Left lobe of liver (tissue), 2 donors: ENCODE measurements at regions not wholly inside any gene's neighbourhood (a gene's known extent, or its start where the extent isn't known, plus 50 kb on each side); places are given as distances from the start of the nearest gene placed in this dataset.

Experiments used
- ATAC-seq: fragments of 200-7000 bp; cut with Tn5 transposase; one replicate; pipeline ENCODE4 v1.9.1; 2020; ENCODE audit warnings: mild to moderate bottlenecking, moderate library complexity
- DNase-seq: peaks from one replicate; pipeline ENCODE4 v3.0.0-alpha.2; 2020; ENCODE audit warnings: low spot score
- donor health status: DM: no; HTN: no; CAD: no; lungs with moderate emphysema.
- donor health status: DM: no; HTN: yes; CAD: no.

DNA sequence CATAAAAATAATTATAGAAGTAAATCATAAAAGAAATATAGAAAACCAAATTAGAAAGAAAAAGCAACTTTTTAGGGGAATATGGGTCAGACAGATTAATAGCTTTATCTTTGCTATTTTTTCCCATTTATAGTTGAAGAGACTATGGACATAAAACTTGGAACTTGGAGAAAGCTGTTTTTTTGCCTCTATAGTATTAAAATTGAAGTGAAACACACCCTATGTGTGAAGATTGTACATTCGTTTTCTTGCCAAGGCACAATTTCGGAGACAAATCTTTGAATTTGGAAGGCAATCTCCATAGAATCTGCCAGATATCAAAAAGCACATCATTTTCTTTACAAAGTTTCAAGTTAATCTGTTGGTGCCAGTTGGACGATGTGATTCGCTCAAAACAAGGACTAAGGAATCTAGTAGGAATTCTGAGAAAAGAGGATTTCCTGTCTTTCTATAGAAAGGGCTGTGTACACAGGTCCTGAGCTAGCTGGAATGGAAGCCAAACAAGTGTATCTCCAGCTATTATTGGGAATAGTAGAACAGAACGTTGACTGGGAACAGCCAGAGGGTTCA is 156.3 kb downstream of the SLC7A11 start:
- no peak for ATAC-seq
- DNase-seq, result no peak

DNA sequence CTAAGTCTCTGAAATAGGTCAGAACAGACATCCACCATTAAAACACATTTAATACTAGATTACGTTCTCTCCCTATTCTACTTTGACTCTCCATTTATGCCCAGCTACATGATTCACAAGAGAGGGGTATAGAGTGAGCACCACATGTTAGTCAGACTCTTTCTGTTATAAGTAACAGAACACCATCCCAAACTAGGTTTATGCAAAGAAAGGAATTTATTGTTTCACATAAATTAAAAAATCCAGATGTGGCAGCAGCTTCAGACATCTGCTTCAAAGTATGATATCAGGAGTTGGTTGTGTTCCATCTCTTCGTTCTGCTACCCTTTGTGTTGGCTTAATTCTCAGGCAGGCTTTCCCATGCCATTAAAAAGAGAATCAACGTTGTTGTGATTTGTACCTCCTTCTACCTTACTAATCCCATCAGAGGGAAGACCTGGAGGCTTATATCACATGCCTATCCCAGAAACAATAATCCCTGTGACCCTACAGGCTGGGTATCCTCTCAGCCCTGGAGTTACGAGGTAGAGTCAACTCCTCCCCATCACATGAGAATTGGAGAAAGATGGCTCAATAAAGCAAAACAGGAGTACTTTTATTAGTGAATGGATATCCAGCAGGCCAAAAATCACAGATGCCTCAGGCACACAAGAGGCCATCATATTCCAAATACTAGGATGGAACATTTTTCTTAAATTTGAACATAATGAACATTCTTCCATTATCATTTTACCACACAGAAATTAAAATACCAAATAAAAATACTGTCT is 163.2 kb downstream of the SLC7A11 start:
- DNase-seq, result no peak
- ATAC-seq, result no peak

DNA sequence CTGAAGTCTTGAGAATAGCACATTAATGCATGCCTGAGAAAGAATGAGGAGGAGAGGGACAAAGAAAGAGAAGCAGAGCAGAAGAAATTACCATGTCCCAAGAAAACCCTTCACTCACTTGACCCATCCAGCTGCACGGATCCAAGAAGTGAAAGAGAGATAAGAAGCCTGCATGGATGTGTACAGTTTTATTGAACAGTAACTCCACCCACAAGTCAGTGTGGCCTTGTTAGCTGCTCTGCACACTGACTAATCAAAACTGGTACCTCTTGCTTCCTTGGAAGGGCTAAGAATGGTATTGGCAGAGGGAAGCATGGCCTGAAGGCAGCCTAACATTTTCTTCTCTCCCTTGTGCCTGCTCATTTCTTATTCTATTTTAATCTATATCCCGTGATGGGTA is 163.9 kb downstream of the SLC7A11 start:
- ATAC-seq (no peak), DNase-seq (no peak)

DNA sequence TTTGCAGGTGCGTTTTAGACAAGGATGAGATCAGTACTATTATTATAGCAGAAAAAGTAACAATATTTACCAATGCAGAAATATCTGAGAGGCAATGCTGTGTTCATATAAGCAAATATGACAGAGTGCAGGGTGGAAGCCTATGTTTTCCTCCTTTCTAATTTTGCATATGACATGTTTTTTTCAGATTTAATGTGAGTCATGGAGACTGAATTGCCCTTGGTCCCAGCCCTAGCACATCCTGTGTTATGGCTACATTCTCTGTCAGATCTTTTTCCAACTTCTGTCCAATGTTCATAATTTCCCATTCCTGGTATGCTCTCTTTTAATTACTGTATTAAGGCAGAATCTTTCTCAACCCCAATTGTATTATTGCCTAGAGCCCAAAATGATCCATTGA is 165.6 kb downstream of the SLC7A11 start:
- ATAC-seq (no peak), DNase-seq (no peak)

DNA sequence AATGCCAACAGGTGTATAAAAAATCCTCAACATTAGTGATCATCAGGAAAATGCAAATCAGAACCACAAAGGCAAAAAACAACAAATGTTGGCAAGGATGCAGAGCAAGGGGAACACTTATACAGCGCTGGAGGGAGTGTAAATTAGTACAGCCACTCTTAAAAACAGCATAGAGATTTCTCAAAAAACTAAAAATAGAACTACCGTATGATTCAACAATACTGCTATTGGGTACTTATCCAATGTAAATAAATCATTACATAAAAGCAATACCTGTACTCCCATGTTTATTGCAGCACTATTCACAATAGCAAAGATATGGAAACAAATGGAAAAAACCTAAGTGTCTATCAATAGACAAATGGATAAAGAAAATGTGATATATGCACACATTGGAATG is 171.3 kb downstream of the SLC7A11 start:
- ATAC-seq (no peak), DNase-seq (no peak)

DNA sequence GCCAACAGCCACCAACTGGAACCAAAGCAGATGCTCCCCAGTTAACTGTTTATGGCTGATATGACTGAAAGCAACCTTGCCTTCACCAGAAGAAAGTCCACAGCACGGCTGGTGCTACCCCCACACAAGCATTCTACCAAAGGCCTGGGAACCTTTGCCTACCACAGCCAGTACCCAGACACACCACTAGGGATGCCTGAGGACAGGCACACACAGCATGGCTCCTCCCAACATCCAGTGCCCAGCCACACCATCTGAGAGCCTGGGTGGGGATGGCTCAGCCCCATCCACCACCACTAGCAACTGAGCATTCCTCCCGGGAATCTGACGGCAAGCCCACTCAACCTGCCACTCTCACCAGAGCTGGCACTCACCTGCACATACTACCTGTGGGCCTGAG is 178.6 kb downstream of the SLC7A11 start:
- no peak for DNase-seq

DNA sequence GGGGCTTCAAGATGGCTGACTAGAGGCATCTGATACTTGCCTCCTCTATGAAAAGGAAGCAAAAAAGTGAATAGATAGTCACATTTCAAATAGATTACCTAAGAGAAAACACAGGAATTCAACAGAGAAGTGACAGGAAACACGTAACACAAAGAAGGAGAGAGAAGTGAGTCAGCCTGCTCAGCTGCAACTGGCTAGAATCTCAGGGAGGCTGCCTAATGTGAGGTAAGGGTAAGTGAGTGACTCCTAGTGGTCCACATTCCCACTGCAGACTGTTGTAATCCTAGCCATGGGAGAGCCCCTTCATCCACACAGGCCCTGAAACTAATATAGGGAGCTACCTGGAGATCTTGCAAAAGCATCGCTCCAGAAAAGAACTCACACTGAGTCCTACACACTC is 179.2 kb downstream of the SLC7A11 start:
- ATAC-seq (no peak), DNase-seq (no peak)

More for the DNA sequence above, 178.6 kb downstream of the SLC7A11 start:
- ATAC-seq, result no peak

DNA sequence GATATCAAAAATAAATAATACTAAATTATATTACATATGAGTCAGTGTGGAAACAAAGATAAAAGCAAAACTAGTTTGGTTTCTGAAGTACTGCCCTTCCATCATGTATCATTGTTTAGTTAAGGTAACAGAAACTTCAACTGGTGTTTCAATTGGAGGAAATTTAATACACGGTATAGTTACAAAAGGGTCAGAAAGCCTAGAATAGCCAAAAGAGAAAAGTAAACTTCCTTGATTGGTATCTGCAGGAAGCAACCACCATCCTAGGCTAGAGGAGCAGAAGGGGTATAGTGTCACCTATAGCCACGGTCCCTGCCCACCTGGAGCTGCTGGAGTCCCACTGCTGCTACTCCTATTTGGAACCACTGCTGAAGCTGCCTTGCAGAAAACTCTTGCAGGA is 185.6 kb downstream of the SLC7A11 start:
- DNase-seq (no peak), ATAC-seq (no peak)

DNA sequence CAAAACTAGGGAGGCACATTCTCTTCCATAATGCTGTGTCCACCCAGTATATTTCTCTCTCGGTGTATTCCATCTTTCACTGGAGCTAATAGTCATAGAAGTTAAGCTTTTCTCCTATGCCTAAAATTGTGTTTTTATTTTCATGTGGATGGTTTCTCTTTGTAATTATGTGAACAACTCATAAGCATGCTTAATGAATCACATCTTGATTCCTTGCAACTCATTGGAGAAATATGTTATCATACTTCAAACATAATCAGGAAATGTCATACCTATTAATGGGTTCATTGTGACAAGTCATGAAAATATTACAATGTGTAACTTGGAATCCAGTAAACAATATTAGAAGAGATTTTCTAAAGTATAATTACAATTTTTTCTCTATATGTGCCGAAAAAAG is 186.3 kb downstream of the SLC7A11 start:
- ATAC-seq (no peak), DNase-seq (no peak)

DNA sequence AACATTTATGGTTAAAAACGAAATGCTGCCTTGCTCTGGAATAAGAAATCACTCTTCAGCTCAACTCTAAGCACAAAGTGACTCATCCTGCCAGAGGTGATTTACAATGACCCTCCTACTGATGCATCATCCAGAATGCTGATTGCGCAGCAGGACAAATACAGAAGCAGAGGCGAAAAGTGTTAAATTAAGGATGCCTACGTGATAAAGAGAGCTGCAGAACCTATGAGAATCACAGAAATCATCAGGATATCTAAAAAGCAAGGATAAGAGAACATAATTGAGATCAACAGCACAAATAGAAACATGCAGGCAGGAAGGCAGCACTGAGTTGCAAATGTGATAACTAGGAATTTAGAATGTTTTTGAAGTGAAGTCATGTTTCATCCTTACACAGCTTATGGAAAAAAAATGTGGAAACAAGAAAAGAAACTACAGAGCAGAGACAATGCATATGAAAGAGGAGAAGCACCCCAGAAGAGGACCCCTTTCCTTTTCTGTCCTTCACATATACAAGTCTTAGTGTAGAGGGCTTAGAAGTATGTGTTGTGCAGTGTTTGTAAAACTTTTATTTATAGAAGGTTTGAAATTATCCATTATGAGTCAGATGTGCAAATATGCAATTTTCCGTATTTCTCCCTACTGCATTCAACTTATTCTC is 188.4 kb downstream of the SLC7A11 start:
- DNase-seq (no peak), ATAC-seq (no peak)

DNA sequence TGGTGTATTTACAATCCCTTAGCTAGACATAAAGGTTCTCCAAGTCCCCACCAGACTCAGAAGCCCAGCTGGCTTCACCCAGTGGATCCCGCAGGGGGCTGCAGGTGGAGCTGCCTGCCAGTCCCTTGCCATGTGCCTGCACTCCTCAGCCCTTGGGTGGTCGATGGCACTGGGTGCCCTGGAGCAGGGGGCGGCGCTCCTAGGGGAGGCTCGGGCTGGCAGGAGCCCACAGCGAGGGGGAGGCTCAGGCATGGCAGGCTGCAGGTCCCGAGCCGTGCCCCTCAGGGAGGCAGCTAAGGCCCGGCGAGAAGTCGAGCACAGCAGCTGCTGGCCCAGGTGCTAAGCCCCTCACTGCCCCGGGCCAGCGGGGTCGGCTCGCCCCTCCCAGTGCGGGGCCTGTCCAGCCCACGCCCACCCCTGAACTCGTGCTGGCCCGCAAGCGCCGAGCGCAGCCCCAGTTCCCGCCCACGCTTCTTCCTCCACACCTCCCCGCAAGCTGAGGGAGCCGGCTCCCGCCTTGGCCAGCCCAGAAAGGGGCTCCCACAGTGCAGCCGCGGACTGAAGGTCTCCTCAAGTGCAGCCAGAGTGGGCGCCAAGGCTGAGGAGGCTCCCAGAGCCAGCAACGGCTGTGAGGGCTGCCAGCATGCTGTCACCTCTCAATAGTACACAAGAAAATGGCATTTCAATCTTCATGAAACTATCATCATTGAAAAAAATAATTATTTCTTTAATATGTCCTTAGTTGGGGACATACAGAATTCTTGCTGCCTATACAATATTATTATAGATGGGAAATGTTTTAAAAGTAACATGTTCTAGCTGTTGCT is 189.1 kb downstream of the SLC7A11 start:
- DNase-seq (no peak), ATAC-seq (no peak)

DNA sequence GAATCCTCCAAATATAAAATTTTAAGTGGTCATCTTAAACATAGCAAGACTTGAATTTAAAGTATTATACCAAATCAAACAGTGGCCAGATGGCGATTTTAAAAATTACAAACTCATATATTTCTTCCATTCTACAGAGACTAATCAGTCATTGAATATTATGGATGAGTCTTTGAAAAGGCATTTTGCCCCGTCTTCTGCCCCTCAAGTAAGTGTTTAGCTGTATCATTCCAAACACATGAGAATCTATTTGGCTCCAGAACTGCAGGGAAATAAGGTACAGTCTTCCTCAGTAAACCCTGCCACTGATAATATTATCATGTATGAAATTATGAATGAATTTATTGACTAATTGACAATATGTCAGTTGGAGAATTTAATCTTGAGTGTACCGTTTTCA is 191.0 kb downstream of the SLC7A11 start:
- ATAC-seq (no peak), DNase-seq (no peak)

DNA sequence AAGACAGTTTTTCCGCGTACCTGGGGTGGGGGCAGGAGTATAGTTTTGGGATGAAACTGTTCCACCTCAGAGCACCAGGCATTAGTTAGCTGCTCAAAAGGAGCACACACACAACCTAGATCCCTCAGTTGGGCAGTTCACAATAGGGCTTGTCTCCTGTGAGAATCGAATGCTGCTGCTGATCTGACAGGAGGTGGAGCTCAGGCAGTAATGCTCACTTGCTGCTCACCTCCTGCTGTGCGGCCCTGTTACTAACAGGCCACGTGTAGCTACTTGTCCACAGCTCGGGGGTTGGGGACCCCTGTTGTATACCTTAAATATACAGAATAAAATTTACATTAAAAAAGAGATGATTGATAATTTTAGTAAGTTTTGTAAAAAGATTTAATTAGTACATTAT is 191.5 kb downstream of the SLC7A11 start:
- ATAC-seq, result no peak
- DNase-seq, result no peak

DNA sequence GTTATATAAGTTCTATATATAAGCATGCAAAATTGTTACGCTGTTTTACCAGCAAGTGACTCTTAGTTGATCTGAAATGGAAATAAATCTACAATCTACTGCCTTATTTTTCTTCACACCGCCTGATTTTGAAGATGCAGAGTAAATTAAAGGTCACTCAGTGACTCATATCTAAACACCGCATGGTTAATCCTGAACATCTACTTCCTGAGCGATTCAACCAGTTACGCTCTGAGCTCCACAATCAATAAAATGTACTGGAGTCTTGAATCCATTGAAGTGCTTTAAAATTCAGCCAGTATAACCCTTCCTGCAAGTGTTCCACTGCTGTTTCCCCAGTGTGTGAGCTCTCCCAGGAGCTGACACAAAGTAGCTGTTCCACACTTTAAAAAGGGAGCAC is 192.8 kb downstream of the SLC7A11 start:
- no peak for ATAC-seq
- no peak for DNase-seq

DNA sequence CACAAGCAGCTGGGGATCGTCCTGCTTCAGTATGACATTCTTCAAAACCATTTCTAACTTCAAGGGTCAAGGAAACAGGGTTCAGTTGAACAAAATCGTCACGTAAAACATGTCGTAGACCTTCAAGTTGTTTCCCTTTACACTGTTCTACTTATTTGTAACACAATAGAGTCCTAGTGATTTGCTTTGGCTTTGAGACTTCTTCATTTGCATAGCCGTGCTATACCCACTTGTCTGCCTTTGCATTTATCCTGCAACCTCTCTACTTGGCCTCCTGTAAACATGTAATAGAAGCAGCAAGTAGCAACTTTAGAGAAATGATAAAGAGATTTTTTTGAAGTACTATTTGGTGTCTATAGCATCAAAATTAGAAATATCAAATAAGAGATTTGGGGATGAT is 194.9 kb downstream of the SLC7A11 start:
- no peak for ATAC-seq
- no peak for DNase-seq

DNA sequence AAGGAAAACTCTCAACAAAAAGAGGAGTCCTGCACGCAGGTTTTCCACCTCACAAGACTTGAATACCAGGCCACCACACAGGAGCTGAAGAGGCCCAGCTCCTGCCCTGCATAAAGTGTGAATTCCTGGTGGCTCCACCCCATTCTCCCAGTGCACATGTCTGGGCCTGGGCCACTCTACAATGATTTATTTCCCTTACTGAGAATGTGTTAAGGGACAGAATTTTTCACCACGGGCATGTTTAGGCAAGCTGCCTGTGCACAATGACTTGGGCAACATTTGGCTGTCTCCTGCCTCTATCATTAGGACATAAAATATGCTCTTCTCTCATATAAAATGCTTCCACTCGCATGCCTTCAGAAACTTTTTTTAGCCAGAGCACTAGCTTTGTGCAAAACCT is 197.1 kb downstream of the SLC7A11 start:
- DNase-seq (no peak), ATAC-seq (no peak)

DNA sequence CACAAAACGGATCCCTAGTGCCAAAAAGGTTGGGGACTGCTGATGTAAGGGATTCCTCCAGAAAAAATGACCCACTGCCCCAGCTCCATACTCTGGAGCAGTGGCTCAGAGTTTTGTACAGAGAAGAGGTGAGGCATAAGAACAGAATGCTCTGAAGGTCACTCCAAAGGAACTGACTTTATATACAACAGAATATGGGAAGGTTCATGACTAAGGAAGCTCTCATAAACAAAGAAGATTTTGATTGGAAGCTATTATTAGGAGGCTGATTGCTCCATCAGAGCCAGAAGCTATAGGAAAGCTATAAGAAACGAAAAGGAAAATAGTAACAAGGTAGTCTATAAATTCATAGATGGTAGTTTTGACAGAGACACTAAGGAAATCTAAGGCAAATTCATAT is 203.1 kb downstream of the SLC7A11 start:
- ATAC-seq (no peak), DNase-seq (no peak)

DNA sequence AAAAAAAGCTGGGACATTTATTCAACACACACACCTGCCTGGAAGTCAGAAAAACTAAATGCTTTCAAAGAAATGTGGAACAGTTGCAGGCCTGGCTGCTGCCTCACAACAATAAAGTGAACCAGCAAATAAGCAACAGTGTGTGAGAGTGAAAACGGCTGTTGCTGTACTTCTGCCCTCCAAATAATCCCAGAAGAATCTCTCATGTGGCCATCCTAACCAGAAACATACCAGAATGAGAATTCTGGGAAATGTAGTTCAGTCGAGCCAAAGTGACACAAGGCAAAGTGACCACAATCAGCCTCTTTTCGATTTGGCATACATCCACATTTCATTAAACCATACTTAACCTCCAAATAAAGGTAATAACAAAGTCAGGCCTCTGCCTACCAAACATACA is 204.5 kb downstream of the SLC7A11 start:
- no peak for ATAC-seq
- no peak for DNase-seq

DNA sequence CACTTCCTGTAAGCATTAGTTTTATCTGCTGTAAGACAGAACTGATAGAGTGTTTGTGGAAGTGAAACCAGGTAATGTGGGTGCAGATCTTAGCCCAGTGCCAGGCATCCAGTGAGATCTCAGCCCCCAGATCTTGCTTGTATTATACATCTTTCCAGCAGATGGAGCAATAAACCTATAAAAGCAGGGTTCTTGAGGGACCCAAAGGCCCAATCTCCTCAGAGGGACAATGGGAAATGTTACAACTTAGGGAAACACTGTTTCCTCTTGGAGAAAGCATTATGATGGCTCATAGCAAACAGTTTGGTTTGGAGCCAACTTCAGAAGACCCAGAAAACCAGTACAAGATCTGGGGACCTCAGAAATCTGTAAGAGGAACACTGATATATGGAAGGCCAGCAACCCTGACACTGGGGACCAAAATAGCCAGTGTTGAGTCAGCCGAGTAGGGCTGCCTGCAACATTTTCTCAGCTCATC is 206.3 kb downstream of the SLC7A11 start:
- DNase-seq (no peak), ATAC-seq (peak; percentile 87)

DNA sequence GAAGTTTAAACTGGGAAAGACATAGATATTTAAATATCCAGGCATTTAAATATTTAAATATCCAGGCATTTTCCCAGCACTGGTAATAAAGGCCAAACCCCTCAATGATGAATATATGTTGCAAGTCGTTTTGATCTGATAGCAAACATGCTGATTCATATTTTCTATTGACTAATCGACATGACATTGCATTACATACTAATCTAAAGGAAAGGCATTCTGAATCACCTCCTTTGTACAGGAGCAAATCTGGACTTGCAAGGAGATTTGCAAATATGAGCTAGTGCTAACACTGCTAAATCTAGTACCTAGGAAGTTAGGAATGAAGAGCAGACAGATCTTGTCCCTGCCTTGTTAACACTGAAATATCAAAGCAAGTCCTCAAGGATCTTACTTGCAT is 207.3 kb downstream of the SLC7A11 start:
- DNase-seq, result no peak

DNA sequence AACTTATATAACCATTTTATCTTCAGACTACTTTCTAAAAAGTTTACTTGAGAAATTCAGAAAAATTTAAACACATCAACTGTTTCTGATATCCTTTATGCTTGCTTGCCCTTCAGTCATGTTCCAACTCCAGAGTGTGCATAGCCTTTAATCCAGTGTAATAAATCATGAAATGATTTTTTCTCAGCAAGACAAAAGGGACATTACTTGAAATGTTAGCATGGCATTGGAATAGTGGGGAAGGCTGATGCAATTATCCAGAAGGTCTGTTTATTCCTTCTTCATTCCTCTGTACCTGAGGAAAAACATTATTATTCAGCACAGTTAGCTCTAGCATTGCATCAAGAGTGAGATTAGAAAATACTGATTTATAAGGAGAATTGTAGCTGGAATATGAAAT is 209.9 kb downstream of the SLC7A11 start:
- no peak for ATAC-seq
- DNase-seq, result no peak

More for the DNA sequence above, 207.3 kb downstream of the SLC7A11 start:
- ATAC-seq, result no peak
